ENCODE measurements at regions not wholly inside any gene's neighbourhood (a gene's known extent, or its start where the extent isn't known, plus 50 kb on each side); places are given as distances from the start of the nearest gene placed in this dataset.

DNA sequence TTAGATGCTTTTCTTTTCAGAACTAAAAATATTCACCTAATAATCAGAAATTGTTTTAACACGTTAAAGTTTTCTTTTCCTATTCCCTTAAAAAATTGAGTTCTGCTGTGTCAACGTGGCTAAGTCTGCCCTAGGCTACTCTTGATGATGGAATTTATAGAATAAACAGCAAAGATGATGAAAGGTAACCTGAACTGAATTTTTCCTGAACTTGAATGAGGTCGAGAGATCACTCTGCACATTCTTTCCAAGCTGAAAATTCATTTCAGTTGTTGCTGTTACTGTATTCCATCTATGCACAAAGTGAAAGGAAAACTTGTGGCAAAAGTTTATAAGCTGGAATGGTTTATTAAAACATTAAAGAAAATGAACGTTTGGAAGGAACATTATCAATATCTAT lies 245.9 kb upstream of the GIMD1 start:
- TF ChIP-seq POLR2AphosphoS5 (IDR thresholded peaks at IDR 0.05), result no peak
- TF ChIP-seq, protein P1, sequence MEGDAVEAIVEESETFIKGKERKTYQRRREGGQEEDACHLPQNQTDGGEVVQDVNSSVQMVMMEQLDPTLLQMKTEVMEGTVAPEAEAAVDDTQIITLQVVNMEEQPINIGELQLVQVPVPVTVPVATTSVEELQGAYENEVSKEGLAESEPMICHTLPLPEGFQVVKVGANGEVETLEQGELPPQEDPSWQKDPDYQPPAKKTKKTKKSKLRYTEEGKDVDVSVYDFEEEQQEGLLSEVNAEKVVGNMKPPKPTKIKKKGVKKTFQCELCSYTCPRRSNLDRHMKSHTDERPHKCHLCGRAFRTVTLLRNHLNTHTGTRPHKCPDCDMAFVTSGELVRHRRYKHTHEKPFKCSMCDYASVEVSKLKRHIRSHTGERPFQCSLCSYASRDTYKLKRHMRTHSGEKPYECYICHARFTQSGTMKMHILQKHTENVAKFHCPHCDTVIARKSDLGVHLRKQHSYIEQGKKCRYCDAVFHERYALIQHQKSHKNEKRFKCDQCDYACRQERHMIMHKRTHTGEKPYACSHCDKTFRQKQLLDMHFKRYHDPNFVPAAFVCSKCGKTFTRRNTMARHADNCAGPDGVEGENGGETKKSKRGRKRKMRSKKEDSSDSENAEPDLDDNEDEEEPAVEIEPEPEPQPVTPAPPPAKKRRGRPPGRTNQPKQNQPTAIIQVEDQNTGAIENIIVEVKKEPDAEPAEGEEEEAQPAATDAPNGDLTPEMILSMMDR (IDR thresholded peaks at IDR 0.05), result no peak
- no peak for TF ChIP-seq POLR2A (IDR thresholded peaks at IDR 0.05)
- TF ChIP-seq EP300 (IDR thresholded peaks at IDR 0.05), result no peak

Measured in sigmoid colon (tissue), 4 donors.